Chondrocyte (in vitro differentiated cells): ENCODE measurements at regions not wholly inside any gene's neighbourhood (a gene's known extent, or its start where the extent isn't known, plus 50 kb on each side); places are given as distances from the start of the nearest gene placed in this dataset.

ENCODE experiments used
- DNase-seq: peaks from one replicate; pipeline ENCODE4 v3.0.0; 2021; ENCODE audit warnings: mixed read lengths, low spot score
- H3K27ac Mint-ChIP-seq: one replicate; pipeline ENCODE4 v1.8.0; 2021; ENCODE audit warnings: mild to moderate bottlenecking, moderate library complexity, mixed read lengths; ENCODE audit not compliant: unreplicated experiment
- H3K27me3 Mint-ChIP-seq: 2 replicates; pipeline ENCODE4 v1.8.0; 2021; ENCODE audit warnings: low read depth, mixed read lengths
- H3K36me3 Mint-ChIP-seq: 2 replicates; pipeline ENCODE4 v1.8.0; 2021; ENCODE audit warnings: low read depth, mixed read lengths
- H3K4me1 Mint-ChIP-seq: 2 replicates; pipeline ENCODE4 v1.8.0; 2021; ENCODE audit warnings: low read depth, mild to moderate bottlenecking, mixed read lengths
- H3K4me3 Mint-ChIP-seq: one replicate; pipeline ENCODE4 v1.8.0; 2021; ENCODE audit warnings: mild to moderate bottlenecking, moderate library complexity, mixed read lengths; ENCODE audit not compliant: unreplicated experiment
- H3K9me3 Mint-ChIP-seq: 2 replicates; pipeline ENCODE4 v1.8.0; 2021; ENCODE audit warnings: low read depth, mixed read lengths
- TF ChIP-seq, protein P1 (sequence below): fragments of 200-600 bp; sonication (generic); IDR thresholded peaks from 2 replicates; pipeline ENCODE4 v1.5.0; 2021; ENCODE audit warnings: antibody characterized with exemption, mild to moderate bottlenecking, moderate library complexity

DNA sequence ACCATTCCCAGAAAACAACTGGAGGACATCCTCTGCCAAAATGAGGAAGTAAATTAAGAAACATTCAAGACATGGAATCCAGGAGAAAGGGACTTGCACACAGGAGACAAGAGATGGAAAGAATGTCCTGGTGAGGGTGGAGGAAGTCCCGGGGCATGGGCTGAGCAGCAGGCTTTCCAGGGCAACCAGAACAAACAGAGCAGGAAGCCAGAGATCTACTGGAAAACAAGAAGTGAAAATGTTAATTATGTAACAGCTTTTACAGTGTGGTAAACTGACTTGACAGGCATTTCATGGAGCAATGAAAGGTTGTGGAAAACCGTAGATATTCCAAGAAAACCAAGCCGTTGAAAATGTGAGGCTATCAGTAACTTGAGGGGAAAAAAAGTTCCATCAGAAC is 55.2 kb upstream of the ZNF746 start:
- no peak overlapping the region for H3K4me3 Mint-ChIP-seq
- no peaks in the 10 kb centered on the region for H3K9me3 Mint-ChIP-seq
- no peak overlapping the region for H3K27ac Mint-ChIP-seq
- TF ChIP-seq, protein P1, sequence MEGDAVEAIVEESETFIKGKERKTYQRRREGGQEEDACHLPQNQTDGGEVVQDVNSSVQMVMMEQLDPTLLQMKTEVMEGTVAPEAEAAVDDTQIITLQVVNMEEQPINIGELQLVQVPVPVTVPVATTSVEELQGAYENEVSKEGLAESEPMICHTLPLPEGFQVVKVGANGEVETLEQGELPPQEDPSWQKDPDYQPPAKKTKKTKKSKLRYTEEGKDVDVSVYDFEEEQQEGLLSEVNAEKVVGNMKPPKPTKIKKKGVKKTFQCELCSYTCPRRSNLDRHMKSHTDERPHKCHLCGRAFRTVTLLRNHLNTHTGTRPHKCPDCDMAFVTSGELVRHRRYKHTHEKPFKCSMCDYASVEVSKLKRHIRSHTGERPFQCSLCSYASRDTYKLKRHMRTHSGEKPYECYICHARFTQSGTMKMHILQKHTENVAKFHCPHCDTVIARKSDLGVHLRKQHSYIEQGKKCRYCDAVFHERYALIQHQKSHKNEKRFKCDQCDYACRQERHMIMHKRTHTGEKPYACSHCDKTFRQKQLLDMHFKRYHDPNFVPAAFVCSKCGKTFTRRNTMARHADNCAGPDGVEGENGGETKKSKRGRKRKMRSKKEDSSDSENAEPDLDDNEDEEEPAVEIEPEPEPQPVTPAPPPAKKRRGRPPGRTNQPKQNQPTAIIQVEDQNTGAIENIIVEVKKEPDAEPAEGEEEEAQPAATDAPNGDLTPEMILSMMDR, result no peak
- H3K27me3 Mint-ChIP-seq, result no peaks in the 10 kb centered on the region
- DNase-seq, result no peak
- no peaks in the 10 kb centered on the region for H3K4me1 Mint-ChIP-seq
- H3K36me3 Mint-ChIP-seq, result peaks cover 44% of the 10 kb centered on the region
